ENCODE measurements at regions not wholly inside any gene's neighbourhood (a gene's known extent, or its start where the extent isn't known, plus 50 kb on each side); places are given as distances from the start of the nearest gene placed in this dataset.

GRCh38 chr3:64422192-64422591 is 196.9 kb upstream of the PRICKLE2 start:
- no peaks in the 10 kb centered on the region for H3K9me3 ChIP-seq
- ATAC-seq, result no peak
- WGBS, 3 donors, result 52 to 62% (median 53%) methylated on average over 7 of the region's 7 CpGs

GRCh38 chr3:64417816-64418215 is 192.6 kb upstream of the PRICKLE2 start:
- ATAC-seq, result no peak
- Histone ChIP-seq H3K4me3 (no peak overlapping the region), H3K4me1 (no peaks in the 10 kb centered on the region), H3K9me3 (no peaks in the 10 kb centered on the region), H3K36me3 (ENCODE audit: insufficient read depth in 1 of 2, low read depth in 1 of 2) (no peaks in the 10 kb centered on the region), H3K27me3 (ENCODE audit: insufficient read depth in 3 of 3, low read length in 2 of 3) (no peaks in the 10 kb centered on the region), H3K27ac (no peak overlapping the region)
- DNase-seq, result no peak
- intact Hi-C loops (cut with DNase I), result no loop called here
- 46 to 63% (median 62%) methylated on average over 4 of the region's 4 CpGs for WGBS, 3 donors
- no peak for TF ChIP-seq CTCF (IDR thresholded peaks at IDR 0.05)

More at GRCh38 chr3:64422192-64422591, 196.9 kb upstream of the PRICKLE2 start:
- intact Hi-C loops (cut with DNase I), result no loop called here
- H3K4me3 ChIP-seq, result no peak overlapping the region
- H3K36me3 ChIP-seq (ENCODE audit: insufficient read depth in 1 of 2, low read depth in 1 of 2), result no peaks in the 10 kb centered on the region
- H3K4me1 ChIP-seq, result no peaks in the 10 kb centered on the region
- no peak for DNase-seq
- no peaks in the 10 kb centered on the region for H3K27me3 ChIP-seq (ENCODE audit: insufficient read depth in 3 of 3, low read length in 2 of 3)
- no peak overlapping the region for H3K27ac ChIP-seq
- no peak for TF ChIP-seq CTCF (IDR thresholded peaks at IDR 0.05)

- no peaks in the 10 kb centered on the region for H3K27me3 ChIP-seq (ENCODE audit: insufficient read depth in 3 of 3, low read length in 2 of 3)
- no peak overlapping the region for H3K4me3 ChIP-seq
- no peaks in the 10 kb centered on the region for H3K9me3 ChIP-seq
- H3K36me3 ChIP-seq (ENCODE audit: insufficient read depth in 1 of 2, low read depth in 1 of 2), result no peaks in the 10 kb centered on the region
- no peak for ATAC-seq
- no peak for DNase-seq
- H3K27ac ChIP-seq, result no peak overlapping the region
- WGBS, 3 donors, result 92 to 93% (median 93%) methylated on average over 7 of the region's 7 CpGs
- H3K4me1 ChIP-seq, result no peaks in the 10 kb centered on the region
- no peak for TF ChIP-seq CTCF (IDR thresholded peaks at IDR 0.05)
- intact Hi-C loops (cut with DNase I), result no loop called here
These were observed 188.8 kb upstream of the PRICKLE2 start for GRCh38 chr3:64414043-64414442.

- Histone ChIP-seq H3K9me3 (no peaks in the 10 kb centered on the region), H3K36me3 (ENCODE audit: insufficient read depth in 1 of 2, low read depth in 1 of 2) (no peaks in the 10 kb centered on the region), H3K4me3 (no peak overlapping the region), H3K27me3 (ENCODE audit: insufficient read depth in 3 of 3, low read length in 2 of 3) (no peaks in the 10 kb centered on the region), H3K4me1 (no peaks in the 10 kb centered on the region), H3K27ac (no peak overlapping the region)
- 77% methylated on average over 4 of the region's 4 CpGs for WGBS, 3 donors
- intact Hi-C loops (cut with DNase I), result no loop called here
- TF ChIP-seq CTCF (IDR thresholded peaks at IDR 0.05), result no peak
- DNase-seq (no peak), ATAC-seq (no peak)
These were observed 185.8 kb upstream of the PRICKLE2 start for GRCh38 chr3:64411101-64411500.

GRCh38 chr3:64410226-64410625 is 185.0 kb upstream of the PRICKLE2 start:
- Histone ChIP-seq H3K9me3 (no peaks in the 10 kb centered on the region), H3K36me3 (ENCODE audit: insufficient read depth in 1 of 2, low read depth in 1 of 2) (no peaks in the 10 kb centered on the region), H3K27me3 (ENCODE audit: insufficient read depth in 3 of 3, low read length in 2 of 3) (no peaks in the 10 kb centered on the region), H3K4me1 (no peaks in the 10 kb centered on the region), H3K27ac (no peak overlapping the region), H3K4me3 (no peak overlapping the region)
- no peak for TF ChIP-seq CTCF (IDR thresholded peaks at IDR 0.05)
- WGBS, 3 donors, result 81 to 86% (median 86%) methylated on average over 6 of the region's 6 CpGs
- intact Hi-C loops (cut with DNase I), result no loop called here
- no peak for ATAC-seq
- no peak for DNase-seq
